NCI-H2171 treated with DMSO at 0.1 percent for 48 hours (cell line): ENCODE measurements at regions not wholly inside any gene's neighbourhood (a gene's known extent, or its start where the extent isn't known, plus 50 kb on each side); places are given as distances from the start of the nearest gene placed in this dataset.

ENCODE experiments used
- DNase-seq: peaks from one replicate; lab custom pipeline; 2025; lab: John Stamatoyannopoulos, UW

DNA sequence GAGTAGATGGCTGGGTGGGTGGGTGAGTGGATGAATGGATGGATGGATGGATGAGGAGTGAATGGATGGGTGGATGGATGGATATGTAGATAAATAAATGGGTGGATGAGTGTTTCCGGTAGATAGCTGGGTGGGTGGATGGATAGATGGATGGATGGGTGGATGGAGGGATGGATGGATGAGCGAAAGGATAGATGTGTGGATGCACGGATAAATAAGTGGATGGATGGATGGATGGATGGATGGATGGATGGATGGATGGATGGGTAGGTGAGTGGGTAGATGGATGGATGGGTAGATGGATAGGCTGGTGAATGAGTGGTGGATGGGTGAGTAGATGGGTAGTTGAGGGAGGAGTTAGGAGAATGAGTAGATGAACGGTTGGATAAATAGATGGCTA is 349.3 kb downstream of the MN1 start:
- DNase-seq: no peak

DNA sequence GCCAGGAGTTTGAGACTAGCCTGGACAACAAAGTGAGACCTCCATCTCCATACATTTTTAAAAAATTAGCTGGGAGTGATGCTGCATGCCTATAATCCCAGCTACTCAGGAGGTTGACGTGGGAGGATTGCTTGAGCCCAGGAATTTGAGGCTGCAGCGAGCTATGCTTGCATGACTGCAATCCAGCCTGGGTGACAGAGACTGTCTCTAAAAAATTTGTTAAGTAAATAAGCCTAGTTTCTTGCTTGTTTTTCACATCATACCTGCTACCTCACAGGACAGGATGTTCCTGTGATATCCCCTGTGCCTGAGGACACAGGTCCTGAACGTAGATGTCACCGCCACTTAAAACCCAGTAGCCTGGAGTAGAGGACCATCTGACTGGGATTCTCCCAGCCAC is 348.6 kb downstream of the MN1 start:
- DNase-seq: no peak

DNA sequence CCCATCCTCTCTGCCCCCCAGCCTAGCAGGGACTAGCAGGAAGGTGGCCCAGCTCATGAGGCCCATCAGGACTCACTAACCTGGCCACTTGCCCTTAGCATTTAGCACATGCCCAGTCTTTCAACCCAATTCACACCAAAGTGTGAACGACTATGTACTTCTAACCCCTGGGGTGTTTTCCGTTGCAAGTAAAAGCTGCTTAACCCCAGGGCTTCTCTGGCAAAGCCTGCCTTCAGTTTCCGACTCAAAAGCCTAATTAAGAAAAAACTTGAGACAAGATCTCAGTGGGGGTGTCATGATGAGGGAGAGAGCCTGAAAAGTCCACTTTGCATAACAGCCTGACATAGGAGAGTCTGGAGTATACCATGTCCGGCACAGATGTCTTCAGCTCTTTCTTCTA is 347.8 kb downstream of the MN1 start:
- no peak for DNase-seq

DNA sequence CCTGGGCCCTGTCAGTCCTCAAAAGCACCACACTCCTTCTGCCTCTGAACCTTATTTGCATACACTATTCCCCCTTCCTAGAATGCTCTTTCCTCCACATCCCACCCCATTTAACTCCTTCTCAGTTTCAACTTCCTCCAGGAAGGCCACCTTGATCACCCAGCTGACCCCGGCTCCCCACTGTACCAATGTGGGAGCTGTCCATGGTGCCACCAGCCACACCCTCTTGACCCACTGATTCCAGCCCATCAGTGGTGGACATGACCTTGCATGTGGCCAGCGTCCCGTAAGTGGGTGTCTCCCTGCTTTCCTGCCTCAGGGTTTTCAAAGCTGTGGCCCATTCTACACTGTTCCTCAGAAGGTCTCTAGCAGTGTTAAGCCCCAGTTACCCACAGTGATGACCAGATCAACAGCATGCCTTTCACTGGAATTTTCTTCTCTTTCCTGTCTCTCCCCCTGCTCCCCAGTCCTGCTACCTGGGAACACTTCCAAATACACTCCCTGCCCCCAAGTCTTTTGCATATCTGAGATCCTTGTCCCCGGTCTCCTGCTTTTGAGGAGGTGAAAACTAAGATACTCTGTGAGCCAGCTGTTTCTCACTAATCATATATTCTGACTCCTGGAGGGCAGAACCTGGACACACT is 346.6 kb downstream of the MN1 start:
- DNase-seq: no peak

DNA sequence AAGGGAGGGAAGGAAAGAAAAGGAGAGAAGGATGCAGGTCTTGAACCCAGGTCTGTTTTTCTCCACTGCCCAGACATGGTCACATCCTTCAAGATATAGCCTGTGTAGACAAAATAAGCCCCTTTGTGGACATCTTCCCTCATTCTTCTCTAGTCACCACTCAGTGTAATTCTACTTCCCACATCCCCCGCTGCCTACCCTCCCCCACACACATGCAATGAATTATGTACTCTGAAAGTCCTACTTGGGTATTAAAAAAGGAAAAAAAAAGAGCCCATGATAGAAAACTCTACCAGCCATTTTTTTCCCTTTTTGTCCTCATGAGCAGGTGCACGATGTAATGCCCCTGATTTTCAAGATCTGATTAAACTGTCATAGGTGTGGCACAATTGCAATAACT is 346.0 kb downstream of the MN1 start:
- no peak for DNase-seq

DNA sequence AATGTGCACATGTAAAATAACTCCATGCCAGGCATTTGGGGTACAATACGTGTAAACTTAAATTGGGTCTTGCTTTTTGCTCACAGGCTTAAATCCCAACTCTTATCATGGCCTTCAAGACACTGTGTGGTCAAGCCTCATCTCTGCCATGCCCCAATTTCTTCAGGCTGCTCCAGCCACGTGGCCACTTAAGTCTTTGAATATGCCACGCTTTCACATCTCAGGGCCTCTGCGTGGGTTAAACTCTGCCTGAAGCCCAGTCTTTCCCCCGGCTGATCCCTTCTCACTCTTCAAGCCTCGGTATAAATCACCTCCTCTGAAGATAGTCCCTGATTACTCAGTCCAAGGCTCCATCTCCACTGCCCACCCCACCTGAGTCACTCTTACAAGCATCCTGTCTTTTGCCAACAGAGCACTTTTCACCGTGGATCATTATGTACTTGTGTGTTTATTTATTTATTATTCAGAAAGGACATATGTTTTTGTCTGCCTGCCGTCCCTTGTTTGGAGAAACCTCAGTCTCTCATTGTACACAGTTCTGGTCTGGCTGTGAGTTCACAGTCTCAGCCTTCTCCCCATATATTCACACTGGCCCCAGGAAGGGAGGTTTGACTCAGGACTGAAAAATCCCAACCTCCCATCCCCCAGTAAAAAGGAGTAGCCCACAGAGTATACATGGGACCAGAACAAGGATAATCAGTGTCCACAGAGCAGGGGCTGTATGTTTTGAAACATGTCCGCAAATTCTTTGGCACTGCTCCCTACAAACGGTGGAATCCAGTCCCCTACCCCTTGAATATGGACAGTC is 344.7 kb downstream of the MN1 start:
- no peak for DNase-seq

DNA sequence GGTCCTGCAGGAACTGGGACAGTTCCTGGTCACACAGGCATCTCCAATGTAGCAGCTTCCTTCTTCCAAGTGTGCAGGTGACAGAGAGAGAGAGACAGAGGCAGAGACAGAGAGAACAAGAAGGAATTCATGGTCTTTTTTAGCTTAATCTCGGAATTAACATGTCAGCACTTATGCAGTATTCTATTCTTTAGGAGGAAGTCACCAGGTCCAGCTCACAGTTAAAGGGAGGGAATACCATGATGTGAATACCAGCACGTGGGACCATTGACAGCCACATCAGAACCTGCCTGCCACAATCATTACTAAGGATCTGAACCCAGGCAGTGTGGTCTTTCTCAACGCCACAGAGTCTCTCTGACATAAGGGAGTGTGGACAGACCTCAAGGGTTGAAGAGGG is 341.6 kb downstream of the MN1 start:
- DNase-seq: no peak

DNA sequence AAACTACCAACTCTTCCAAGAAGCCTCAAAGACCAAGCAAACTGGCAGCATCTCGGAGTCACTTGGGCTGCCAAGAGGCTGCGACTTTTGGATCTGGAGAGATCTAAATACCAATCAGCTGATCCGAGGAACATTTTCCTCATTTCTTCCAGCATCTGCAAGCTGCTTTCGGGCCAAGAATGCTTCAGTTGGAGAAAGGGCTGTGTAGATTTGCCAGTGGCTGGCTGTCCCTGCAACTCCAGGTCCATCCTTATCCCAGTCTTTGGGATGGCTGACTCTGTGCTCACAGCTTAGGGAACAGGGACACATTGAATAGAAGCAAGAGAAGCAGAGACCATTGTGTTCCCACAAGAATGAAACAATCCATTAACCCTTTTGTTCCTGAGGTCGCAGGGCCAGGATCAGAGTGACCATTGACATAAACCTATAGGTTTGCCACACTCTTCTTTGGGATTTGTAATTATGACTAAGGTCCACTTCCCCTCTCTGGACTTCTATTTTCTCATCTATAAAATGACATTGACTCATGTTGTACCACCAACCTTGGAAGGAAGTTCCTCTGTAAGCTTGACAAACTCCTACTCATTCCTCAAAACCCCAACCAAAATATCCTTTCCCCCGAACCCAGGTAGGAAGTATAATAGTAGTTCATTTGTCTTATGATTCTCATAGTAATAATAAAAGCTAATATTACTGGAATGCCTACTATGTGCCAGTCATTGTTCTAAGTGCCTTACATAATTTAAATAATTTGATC is 340.8 kb downstream of the MN1 start:
- no peak for DNase-seq

DNA sequence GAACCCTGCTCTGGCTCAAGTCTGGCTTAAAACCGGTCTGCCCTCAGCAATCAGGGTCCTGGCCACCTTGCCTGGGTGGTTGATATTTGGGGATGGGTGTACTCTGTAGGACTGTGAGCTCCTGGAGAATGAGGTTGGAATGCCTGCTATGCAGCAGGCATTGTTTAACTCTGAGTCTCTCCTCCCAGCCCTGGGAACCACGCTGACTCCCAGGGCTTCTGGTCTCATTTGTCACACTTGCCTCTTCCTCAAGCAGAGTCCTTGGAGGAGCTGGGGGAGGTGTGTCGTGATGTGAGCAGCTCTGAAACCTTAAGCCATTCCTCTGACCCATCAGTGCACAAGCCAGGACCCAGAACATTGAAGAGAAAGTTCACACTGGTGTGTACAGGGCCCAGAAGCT is 340.1 kb downstream of the MN1 start:
- no peak for DNase-seq

DNA sequence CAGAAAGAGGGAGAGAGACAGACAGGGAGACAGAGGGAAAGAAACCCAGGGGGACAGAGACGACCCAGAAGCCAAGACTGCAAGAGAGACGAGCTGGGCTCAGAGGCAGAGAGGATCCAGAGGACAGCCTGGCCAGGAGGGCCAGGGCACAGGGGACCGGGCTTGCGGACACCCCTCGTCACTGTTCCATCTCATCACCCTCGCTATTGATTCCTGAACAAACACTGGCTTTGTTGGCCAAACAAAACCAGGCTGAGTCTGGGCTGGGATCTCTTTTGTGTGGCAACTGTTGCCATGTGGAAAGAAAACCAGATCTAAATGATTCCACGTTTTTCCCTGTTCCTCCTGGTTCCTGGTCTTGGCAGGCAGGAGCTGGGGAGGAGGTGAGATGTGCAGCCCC is 339.4 kb downstream of the MN1 start:
- no peak for DNase-seq

DNA sequence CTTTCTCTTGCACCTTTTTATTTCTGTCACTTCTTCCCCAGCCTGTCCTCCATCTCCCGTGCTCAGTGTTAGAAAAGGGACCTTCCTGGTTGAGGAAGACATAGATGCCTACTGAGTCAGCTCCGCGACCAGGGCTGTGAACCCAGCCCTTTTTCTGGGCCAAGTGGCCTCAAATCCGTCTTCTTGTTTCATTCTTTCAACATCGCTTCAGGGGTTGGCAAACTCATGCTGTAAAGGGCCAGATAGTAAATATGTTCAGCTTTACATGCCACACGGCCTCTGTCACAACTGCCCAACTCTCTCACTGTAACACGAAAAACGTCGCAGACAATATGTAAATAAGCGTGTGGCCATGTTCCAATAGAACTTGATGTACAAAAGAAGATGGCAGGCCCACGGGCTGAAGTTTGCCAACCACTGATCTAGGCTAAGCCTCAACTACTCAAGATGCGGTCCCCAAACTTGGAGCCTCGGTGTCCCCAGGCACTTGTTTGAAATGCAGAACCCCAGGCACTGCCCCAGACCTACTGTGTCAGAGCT is 338.4 kb downstream of the MN1 start:
- DNase-seq: no peak

DNA sequence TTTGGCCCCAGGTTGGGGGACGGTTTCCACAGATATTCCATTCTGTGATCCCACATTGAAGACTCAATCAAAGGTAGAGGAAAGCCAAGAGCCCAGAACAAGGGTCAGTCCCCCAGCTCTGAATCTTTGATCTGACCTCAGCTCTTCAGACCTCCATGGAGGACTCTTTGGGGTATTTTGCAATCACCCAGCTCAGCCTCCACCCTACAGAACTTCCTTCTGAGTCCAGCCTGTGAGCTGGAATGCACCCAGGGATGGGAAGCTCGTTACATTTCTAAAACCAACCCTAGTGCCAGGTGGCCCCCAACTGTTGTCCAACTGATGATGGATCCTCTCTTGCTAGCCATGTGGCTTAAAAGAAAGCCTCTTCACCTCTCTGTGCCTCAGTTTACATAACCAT is 335.3 kb downstream of the MN1 start:
- DNase-seq: no peak

DNA sequence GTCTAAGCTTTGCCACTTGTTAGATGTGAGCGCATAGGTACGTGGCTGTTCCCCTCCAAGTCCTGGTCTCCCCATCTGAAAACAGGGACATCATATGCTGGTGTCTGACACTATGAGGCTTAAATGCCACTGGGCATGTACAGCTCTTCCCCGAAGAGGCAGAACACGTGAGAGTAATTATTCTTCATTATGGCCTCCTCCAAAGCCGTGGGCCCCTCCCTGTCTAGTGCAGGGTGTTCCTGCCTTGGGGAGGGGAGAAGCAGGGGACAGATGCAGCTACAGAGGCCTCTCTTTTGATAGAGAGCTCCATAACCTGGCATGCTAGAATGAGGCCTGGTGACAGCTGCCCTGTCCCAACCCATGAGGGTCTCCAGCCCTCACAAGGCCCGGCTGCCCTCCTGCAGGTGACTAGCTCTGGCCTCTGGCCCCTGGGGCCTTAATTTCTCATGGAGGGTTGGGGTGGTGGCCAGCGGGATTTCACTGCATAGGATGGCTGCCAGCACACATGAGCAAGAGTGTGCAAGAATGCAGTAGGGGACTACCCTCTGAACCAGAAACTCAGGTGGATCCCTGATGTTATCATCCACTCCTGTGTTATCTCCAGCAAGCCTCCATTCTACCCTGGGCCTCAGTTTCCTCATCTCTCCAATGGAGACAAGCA is 334.6 kb downstream of the MN1 start:
- no peak for DNase-seq

DNA sequence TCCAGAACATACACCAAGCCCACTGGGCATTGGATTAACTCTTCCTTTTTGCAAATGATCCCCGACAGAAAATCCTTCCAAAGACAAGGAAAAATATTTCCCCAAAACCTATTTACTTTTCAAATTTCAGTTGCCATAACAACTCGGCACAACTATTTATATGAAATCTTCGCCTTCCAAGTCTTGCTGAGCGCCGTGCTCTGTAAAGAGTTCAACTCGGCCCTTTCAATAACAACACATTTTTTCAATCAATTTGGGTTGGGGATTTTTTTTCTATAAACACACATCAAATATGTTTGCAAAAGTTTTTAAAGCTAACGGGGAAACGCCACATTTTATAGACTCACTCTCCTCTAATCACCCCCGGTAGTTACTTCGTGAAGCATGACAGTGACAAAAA is 333.8 kb downstream of the MN1 start:
- no peak for DNase-seq

DNA sequence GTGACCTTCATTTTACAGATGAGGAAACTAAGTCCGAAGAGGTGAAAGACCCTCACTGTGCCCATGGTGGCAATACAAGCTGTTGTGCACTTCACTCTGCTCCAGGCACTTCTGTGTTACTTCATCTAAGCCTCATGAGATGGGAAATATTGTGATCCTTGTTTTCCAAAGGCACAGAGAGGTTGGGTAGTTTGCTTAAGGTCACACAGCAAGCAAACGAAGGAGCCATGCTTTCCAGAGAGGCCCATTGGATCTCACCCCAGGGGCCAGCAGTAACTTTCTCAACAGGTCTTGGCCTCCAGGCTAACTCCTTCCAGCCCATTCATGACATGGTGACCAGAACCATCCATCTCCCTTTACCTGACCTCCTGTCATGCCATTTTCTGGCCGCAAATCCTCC is 332.8 kb downstream of the MN1 start:
- DNase-seq: no peak

DNA sequence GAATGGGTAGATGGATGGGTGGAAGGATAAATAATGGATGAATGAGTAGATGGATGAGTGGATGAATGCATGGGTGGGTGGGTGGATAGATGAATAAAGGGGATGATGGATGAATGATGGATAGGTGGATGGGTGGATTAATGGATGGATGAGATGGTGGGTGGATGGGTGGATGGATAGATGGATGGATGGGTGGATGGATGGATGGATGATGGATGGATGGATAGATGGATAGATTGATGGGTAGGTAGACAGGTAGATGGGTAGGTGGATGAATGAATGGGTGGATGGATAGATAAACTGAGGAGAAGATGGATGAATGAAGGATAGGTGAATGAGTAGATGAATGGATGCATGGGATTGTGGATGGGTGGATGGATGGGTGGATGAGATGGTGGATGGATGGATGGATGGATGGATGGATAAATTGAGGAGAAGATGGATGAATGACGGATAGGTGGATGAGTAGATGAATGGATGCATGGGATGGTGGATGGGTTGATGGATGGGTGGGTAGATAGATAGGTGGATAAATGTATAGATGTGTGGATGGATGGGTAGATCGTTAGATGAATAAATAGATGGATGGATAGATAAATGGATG is 331.3 kb downstream of the MN1 start:
- no peak for DNase-seq

DNA sequence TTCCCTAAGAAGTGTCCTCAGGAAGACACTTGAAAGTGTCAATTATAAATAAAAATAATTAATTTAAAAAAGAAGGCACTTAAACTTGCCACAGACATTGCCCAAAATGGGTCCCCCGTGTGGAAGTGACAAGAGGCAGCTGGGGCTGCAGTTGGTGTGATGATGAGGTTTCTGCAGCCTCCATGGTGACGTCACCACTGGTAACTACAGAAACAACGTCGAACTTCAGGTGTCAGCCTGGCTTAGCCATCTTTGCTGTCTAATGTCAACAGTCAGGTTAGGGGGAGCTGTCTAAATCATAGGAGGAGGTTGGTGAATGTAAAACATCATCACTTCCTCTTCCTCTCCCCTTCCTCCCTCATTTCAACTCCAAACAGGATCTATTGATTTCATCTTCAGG is 328.6 kb downstream of the MN1 start:
- no peak for DNase-seq

DNA sequence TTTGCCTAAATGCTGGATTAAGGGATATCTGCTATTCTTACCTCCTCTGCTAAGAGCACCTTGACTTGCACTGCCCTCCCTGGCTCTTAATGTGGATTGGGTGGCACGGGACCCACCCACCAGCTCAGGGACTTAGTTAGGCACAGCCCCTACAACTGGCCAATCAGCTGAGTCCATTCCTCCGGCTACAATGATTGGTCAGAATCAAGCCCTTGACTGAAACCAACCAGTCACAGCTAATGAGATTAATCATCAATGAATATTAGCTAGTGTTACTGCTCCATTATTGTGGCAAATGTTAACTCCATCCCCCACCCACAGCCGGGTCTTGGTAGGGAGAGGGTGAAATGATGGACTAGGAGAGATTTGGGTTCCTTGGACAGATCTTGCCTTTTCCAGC is 328.0 kb downstream of the MN1 start:
- DNase-seq: no peak

DNA sequence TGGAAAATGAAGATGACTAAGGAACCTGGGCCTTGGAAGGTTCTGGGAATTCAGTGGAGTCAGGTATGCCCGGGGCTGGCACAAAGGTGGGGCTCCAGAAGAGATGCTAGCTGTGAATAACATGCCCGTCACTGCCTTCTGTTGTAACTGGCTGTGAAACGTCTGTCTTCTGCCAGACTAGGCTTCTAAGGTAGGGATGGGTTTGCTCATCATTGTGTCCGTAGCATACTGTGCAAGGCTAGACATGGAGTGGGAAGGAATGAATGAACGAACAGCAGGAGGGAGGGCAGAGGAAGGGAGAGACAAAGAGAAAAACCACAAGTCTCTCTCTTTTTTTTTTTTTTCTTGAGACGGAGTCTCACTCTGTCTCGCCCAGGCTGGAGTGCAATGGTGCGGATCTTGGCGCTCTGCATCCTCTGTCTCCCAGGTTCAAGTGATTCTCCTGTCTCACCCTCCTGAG is 327.4 kb downstream of the MN1 start:
- no peak for DNase-seq

DNA sequence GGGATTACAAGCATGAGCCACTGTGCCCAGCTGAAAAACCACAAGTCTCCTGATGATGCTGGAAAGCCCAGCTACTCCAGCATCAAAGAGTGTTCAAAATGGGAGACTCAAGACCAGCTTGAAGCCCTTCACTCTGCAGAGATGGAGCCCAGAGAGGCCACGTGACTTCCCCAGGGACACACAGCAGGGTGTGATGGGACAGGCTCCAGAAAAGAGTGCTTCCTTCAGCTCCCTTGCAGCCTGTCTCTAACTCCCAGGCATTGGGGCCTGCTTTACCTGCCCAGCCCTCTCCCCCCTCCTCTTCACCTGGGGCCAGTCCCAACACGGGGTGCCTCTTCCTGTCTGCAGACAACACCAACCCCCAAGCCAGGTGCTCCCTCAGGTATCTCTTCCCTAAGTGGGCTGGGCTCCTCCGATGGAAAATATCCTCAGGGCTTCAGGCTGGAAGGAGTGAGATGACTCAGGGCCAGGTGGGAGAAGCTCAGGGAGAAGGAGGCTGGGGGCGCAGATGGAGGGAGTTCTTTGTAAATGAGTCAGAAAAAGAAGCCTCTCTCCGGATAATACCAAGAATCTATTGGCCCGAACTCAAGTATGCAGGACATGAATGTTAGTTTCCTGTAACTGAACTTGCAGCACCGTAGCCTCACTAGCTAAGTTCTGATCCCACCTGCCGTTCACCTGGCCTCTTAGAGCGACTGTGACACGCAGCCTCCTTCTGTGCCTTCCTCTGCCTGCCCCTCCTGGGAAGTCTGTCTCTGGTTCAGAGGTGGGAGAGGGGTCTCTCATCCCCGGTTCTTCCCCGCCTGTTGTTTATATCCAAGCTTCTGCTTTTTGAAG is 326.6 kb downstream of the MN1 start:
- DNase-seq: peak; percentile 24

DNA sequence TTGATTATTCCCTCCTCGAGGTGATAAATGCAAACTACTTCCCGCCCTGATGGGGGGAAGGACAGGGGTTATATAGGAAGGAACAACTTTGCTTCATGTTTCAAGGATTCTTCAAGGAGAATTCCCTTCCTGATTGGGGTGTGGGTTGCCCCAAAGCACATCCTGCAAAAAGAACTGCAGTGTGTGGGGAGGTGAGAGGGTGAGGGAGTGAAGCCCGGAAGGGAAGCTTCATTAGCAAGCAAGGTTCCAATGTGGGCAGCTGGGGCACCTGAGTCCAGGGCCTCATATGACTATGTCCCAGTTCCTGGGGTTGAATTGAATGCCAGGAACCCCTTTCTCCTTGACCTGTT is 326.0 kb downstream of the MN1 start:
- DNase-seq: no peak
